ENCODE measurements at regions not wholly inside any gene's neighbourhood (a gene's known extent, or its start where the extent isn't known, plus 50 kb on each side); places are given as distances from the start of the nearest gene placed in this dataset.

DNA sequence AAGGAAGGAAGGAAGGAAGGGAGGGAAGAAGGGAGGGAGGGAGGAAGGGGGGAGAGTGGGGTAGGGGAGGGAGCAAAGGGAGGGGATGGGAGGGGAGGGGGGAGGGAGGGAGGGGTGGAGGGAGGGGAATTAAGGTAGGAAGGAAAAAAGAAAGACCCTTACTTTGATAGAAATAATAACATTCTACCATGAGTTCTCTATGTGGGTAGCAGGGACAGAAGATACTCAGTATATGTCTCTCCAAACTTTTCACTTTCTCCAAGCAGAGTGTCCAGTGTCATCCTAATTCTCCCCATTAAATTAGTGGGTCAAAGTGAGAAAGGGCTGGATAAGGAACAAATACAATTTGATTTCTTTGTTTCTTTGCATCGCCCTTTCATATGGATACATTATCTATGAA is 553.4 kb upstream of the USP15 start:
- no peak overlapping the region for H2AFZ ChIP-seq (ENCODE audit: low read length)
- H2BK15ac ChIP-seq (ENCODE audit: low read length), result no peak overlapping the region
- H3K4ac ChIP-seq (replicated peaks; ENCODE audit: insufficient read length, low read depth, low read length), result no peak overlapping the region
- H3K56ac ChIP-seq (replicated peaks; ENCODE audit: insufficient read length, low read depth, low read length), result no peak overlapping the region
- no peak overlapping the region for H3K4me2 ChIP-seq (ENCODE audit: insufficient read depth in 1 of 2, low read depth in 2 of 2, low read length in 2 of 2)
- H3K9ac ChIP-seq (replicated peaks in 1 of 4; ENCODE audit: extremely low read depth in 1 of 4, low read depth in 3 of 4, low read length in 3 of 4), result no peak overlapping the region
- H3K27ac ChIP-seq (ENCODE audit: low read depth, low read length), result no peak overlapping the region
- ChIA-PET CTCF (ENCODE audit: partially characterized antibody) (no interaction called here), POLR2A (ENCODE audit: partially characterized antibody) (no interaction called here)
- no peak overlapping the region for H2AK5ac ChIP-seq (ENCODE audit: low read depth, low read length)
- H2BK20ac ChIP-seq (ENCODE audit: low read length), result no peak overlapping the region
- WGBS, 2 experiments (ENCODE audit: extremely low coverage in 1 of 2, insufficient coverage in 1 of 2, insufficient read length in 1 of 2, insufficient replicate concordance in 2 of 2, low coverage in 1 of 2, low lambda C conversion rate in 2 of 2, missing lambda C conversion rate in 1 of 2), result 84% methylated on average over 1 of the region's 1 CpG; no CpG with 5 or more reads in 1 of the 2 experiments
- no peak overlapping the region for H4K5ac ChIP-seq (ENCODE audit: insufficient read length, low read depth, low read length)
- no peaks in the 10 kb centered on the region for H3K79me1 ChIP-seq (ENCODE audit: low read depth, low read length)
- no peaks in the 10 kb centered on the region for H3K36me3 ChIP-seq (ENCODE audit: control insufficient read depth in 2 of 4, insufficient read depth in 4 of 4, low read length in 3 of 4)
- DNase-seq (ENCODE audit: low read depth in 1 of 2, low spot score in 2 of 2) (no peak), FAIRE-seq (no peak)
- no peak overlapping the region for H4K8ac ChIP-seq (ENCODE audit: extremely low read depth, insufficient read depth, low read length)
- no peak overlapping the region for H3K18ac ChIP-seq (ENCODE audit: extremely low read depth, low read length)
- no peaks in the 10 kb centered on the region for H4K20me1 ChIP-seq (replicated peaks in 1 of 2; ENCODE audit: control insufficient read depth in 1 of 2, insufficient read depth in 2 of 2, low read length in 2 of 2)
- H2BK120ac ChIP-seq (replicated peaks; ENCODE audit: low read depth, low read length), result no peak overlapping the region
- no peaks in the 10 kb centered on the region for H3K27me3 ChIP-seq (replicated peaks in 1 of 4; ENCODE audit: control insufficient read depth in 3 of 4, extremely low read depth in 1 of 4, insufficient read depth in 3 of 4, low read length in 3 of 4)
- H3K23ac ChIP-seq (ENCODE audit: insufficient read length), result no peak overlapping the region
- no peaks in the 10 kb centered on the region for H3K9me3 ChIP-seq (ENCODE audit: insufficient read depth in 2 of 2, low read depth in 1 of 2, low read length in 1 of 2)
- H2BK12ac ChIP-seq (ENCODE audit: low read depth, low read length), result no peak overlapping the region
- no peak overlapping the region for H3K14ac ChIP-seq (ENCODE audit: insufficient read length)
- H3K4me1 ChIP-seq (replicated peaks in 1 of 4; ENCODE audit: control insufficient read depth in 3 of 4, insufficient read depth in 4 of 4, low read length in 3 of 4), result no peaks in the 10 kb centered on the region
- H3K79me2 ChIP-seq (ENCODE audit: control insufficient read depth in 1 of 2, insufficient read depth in 2 of 2, low read length in 2 of 2), result no peaks in the 10 kb centered on the region
- H2BK5ac ChIP-seq (ENCODE audit: low read depth, low read length), result no peak overlapping the region
- no peak overlapping the region for H3K4me3 ChIP-seq (ENCODE audit: extremely low read depth in 1 of 4, insufficient read depth in 2 of 4, low read depth in 3 of 4, low read length in 4 of 4)
- H4K91ac ChIP-seq (replicated peaks; ENCODE audit: insufficient read length, low read length), result no peak overlapping the region
- no peaks in the 10 kb centered on the region; the same call in 1 of the 2 replicates for H3K23me2 ChIP-seq (ENCODE audit: low read depth, low read length)
- TF ChIP-seq RBBP5 (IDR thresholded peaks at IDR 0.05; ENCODE audit: borderline replicate concordance, low read depth, low read length), result no peak
- TF ChIP-seq RAD21 (IDR thresholded peaks at IDR 0.05 in 1 of 2, conservative IDR thresholded peaks at IDR 0.05 in 1 of 2; ENCODE audit: low read depth in 2 of 2, low read length in 2 of 2), result no peak
- no peak for TF ChIP-seq POU5F1 (IDR thresholded peaks at IDR 0.05; ENCODE audit: low read depth, low read length)
- TF ChIP-seq SAP30 (IDR thresholded peaks at IDR 0.05; ENCODE audit: insufficient read depth, insufficient replicate concordance, low read length), result no peak
- TF ChIP-seq SIN3A (conservative IDR thresholded peaks at IDR 0.05 in 1 of 2, IDR thresholded peaks at IDR 0.05 in 1 of 2; ENCODE audit: low read depth in 1 of 2, low read length in 2 of 2), result no peak
- TF ChIP-seq KDM5A (IDR thresholded peaks at IDR 0.05; ENCODE audit: low read length), result no peak
- TF ChIP-seq POLR2A (IDR thresholded peaks at IDR 0.05; ENCODE audit: control extremely low read depth in 1 of 2, low read depth in 2 of 2, low read length in 2 of 2), result no peak
- no peak for TF ChIP-seq GTF2F1 (IDR thresholded peaks at IDR 0.05; ENCODE audit: borderline replicate concordance, low read depth, low read length)
